ENCODE measurements at regions not wholly inside any gene's neighbourhood (a gene's known extent, or its start where the extent isn't known, plus 50 kb on each side); places are given as distances from the start of the nearest gene placed in this dataset.

DNA sequence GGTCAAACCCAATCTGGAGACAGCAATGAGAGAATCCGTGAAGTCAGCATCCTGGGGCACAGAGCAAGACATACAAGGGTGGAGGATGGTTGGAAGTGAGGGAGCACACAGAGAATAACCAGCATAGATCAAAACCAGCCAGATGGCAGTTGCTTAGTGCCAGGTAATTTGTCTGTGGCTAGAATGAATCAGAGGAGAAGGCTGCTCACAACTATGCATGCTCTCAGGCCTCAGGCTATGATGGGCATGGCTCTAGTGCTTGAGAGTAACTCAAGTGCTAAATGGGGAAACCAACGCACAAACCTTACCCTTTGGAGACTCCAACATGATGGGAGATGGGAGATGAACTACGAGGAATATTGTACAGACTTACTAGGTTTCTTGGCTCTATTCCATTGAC is 160.8 kb downstream of the DMRT2 start:
- no peak for ATAC-seq
- Histone ChIP-seq H3K4me2 (no peak overlapping the region), H3K27ac (no peak overlapping the region), H3K4me1 (no peaks in the 10 kb centered on the region), H3K9me3 (no peaks in the 10 kb centered on the region), H3K4me3 (no peak overlapping the region)
- WGBS (ENCODE audit: missing lambda C conversion rate), result 0% methylated on average over 3 of the region's 3 CpGs
- ChIA-PET CTCF (no interaction called here), POLR2A (no interaction called here)
- no peak for FAIRE-seq
- TF ChIP-seq, protein P1, sequence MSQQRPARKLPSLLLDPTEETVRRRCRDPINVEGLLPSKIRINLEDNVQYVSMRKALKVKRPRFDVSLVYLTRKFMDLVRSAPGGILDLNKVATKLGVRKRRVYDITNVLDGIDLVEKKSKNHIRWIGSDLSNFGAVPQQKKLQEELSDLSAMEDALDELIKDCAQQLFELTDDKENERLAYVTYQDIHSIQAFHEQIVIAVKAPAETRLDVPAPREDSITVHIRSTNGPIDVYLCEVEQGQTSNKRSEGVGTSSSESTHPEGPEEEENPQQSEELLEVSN (IDR thresholded peaks at IDR 0.05; ENCODE audit: borderline replicate concordance, low read depth), result no peak
- TF ChIP-seq CHD4 (IDR thresholded peaks at IDR 0.05; ENCODE audit: borderline replicate concordance), result no peak
- DNase-seq (ENCODE audit: low read depth in 1 of 2, low spot score in 1 of 2), result no peak

DNA sequence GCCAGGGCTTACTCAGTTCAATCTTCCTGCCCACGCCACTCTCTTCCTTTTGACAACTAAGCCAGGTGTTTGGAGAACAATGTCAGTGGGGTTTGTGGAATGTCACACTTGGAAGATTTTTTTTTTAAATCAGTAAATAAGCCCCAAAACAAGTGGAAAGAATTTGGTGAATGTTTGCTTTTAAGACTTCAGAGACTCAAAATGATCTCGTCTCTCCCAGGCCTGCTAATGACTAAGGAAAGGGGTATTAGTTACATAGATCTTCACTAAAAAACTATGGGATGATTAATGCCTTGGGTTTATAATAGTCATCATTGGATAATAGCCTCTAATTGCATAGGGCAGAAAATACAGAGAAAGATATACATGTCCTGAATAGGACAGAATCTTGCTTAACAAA is 166.4 kb downstream of the DMRT2 start:
- 11% methylated on average over 2 of the region's 2 CpGs for WGBS (ENCODE audit: missing lambda C conversion rate)
- H3K4me3 ChIP-seq, result no peak overlapping the region
- H3K27ac ChIP-seq, result no peak overlapping the region
- no peak overlapping the region for H3K4me2 ChIP-seq
- ChIA-PET CTCF (no interaction called here), POLR2A (no interaction called here)
- 0 out of 3 replicates have a peak, but pooled peaks cover 2% of the 10 kb centered on the region for H3K9me3 ChIP-seq
- no peak for FAIRE-seq
- TF ChIP-seq FOSL2 (IDR thresholded peaks at IDR 0.05), result no peak
- TF ChIP-seq FOSL2 (CRISPR knock-in tag; IDR thresholded peaks at IDR 0.05), result no peak
- TF ChIP-seq CTCF (IDR thresholded peaks at IDR 0.05), result no peak
- TF ChIP-seq CHD2 (IDR thresholded peaks at IDR 0.05; ENCODE audit: low read length, partially characterized antibody), result no peak
- no peak for TF ChIP-seq USF2 (IDR thresholded peaks at IDR 0.05)
- no peak for TF ChIP-seq PHF8 (IDR thresholded peaks at IDR 0.05; ENCODE audit: borderline replicate concordance, low read depth)
- TF ChIP-seq ZNF302 (CRISPR knock-in tag; IDR thresholded peaks at IDR 0.05), result no peak
- no peak for DNase-seq (ENCODE audit: low read depth in 1 of 2, low spot score in 1 of 2)
- no peaks in the 10 kb centered on the region for H3K4me1 ChIP-seq
- ATAC-seq, result no peak

GRCh38 chr9:1217076-1217475 is 166.9 kb downstream of the DMRT2 start:
- TF ChIP-seq HDAC2 (IDR thresholded peaks at IDR 0.05) (no peak), TP53 (CRISPR knock-in tag; IDR thresholded peaks at IDR 0.05) (no peak), CTCF (IDR thresholded peaks at IDR 0.05) (no peak), ZSCAN20 (CRISPR knock-in tag; IDR thresholded peaks at IDR 0.05) (no peak), RAD21 (conservative IDR thresholded peaks at IDR 0.05 in 1 of 2, IDR thresholded peaks at IDR 0.05 in 1 of 2) (no peak), HEYL (CRISPR knock-in tag; IDR thresholded peaks at IDR 0.05) (no peak), EHMT2 (IDR thresholded peaks at IDR 0.05; ENCODE audit: low read depth) (no peak), RARB (CRISPR knock-in tag; IDR thresholded peaks at IDR 0.05) (no peak), MAFK (IDR thresholded peaks at IDR 0.05; ENCODE audit: partially characterized antibody) (no peak), RCOR1 (IDR thresholded peaks at IDR 0.05; ENCODE audit: low read depth, low read length) (no peak), NPAS2 (CRISPR knock-in tag; IDR thresholded peaks at IDR 0.05; ENCODE audit: borderline replicate concordance) (no peak), USF2 (IDR thresholded peaks at IDR 0.05) (no peak), TFCP2L1 (CRISPR knock-in tag; IDR thresholded peaks at IDR 0.05) (no peak), MAZ (IDR thresholded peaks at IDR 0.05; ENCODE audit: borderline replicate concordance, low read depth, low read length) (no peak), HOXA7 (CRISPR knock-in tag; IDR thresholded peaks at IDR 0.05) (no peak), CBX8 (IDR thresholded peaks at IDR 0.05) (no peak), KDM1A (IDR thresholded peaks at IDR 0.05; ENCODE audit: low read depth) (no peak), ESRRA (IDR thresholded peaks at IDR 0.05; ENCODE audit: borderline replicate concordance, low read length) (no peak)
- TF ChIP-seq, protein P2, sequence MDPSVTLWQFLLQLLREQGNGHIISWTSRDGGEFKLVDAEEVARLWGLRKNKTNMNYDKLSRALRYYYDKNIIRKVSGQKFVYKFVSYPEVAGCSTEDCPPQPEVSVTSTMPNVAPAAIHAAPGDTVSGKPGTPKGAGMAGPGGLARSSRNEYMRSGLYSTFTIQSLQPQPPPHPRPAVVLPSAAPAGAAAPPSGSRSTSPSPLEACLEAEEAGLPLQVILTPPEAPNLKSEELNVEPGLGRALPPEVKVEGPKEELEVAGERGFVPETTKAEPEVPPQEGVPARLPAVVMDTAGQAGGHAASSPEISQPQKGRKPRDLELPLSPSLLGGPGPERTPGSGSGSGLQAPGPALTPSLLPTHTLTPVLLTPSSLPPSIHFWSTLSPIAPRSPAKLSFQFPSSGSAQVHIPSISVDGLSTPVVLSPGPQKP (IDR thresholded peaks at IDR 0.05; ENCODE audit: low read depth, low read length), result no peak
- TF ChIP-seq, protein P3, sequence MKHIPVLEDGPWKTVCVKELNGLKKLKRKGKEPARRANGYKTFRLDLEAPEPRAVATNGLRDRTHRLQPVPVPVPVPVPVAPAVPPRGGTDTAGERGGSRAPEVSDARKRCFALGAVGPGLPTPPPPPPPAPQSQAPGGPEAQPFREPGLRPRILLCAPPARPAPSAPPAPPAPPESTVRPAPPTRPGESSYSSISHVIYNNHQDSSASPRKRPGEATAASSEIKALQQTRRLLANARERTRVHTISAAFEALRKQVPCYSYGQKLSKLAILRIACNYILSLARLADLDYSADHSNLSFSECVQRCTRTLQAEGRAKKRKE (CRISPR knock-in tag; IDR thresholded peaks at IDR 0.05; ENCODE audit: low read depth), result no peak
- FAIRE-seq, result no peak
- Histone ChIP-seq H3K9me3 (0 out of 3 replicates have a peak, but pooled peaks cover 2% of the 10 kb centered on the region), H3K27ac (no peak overlapping the region), H3K4me2 (no peak overlapping the region), H3K4me3 (no peak overlapping the region), H3K4me1 (no peaks in the 10 kb centered on the region)
- ATAC-seq, result no peak
- no peak for DNase-seq (ENCODE audit: low read depth in 1 of 2, low spot score in 1 of 2)
- ChIA-PET POLR2A (no interaction called here), CTCF (no interaction called here)
- 27% methylated on average over 5 of the region's 5 CpGs for WGBS (ENCODE audit: missing lambda C conversion rate)

Data from A549 (cell line).